Ovary (tissue), 7 donors: ENCODE measurements at regions not wholly inside any gene's neighbourhood (a gene's known extent, or its start where the extent isn't known, plus 50 kb on each side); places are given as distances from the start of the nearest gene placed in this dataset.

Source experiments
- DNase-seq, 5 donors: peaks; one replicate each; pipeline ENCODE4 v3.0.0-alpha.2; 2019 to 2020
- H3K27ac ChIP-seq, 2 donors: fragments of 200-600 bp; one replicate each; pipeline versions ENCODE4 v1.5.1 to v1.8.0; 2019 to 2022
- H3K27me3 ChIP-seq: fragments of 200-600 bp; one replicate; pipeline ENCODE4 v1.8.0; 2022
- H3K36me3 ChIP-seq: fragments of 200-600 bp; sonication (generic); one replicate; pipeline ENCODE4 v1.5.1; 2019
- H3K4me1 ChIP-seq: one replicate; pipeline ENCODE4 v1.8.1; 2013; ENCODE audit warnings: mild to moderate bottlenecking, moderate library complexity; ENCODE audit not compliant: insufficient read depth
- H3K4me3 ChIP-seq: fragments of 200-600 bp; sonication (generic); one replicate; pipeline ENCODE4 v1.5.1; 2017
- H3K9me3 ChIP-seq, 2 donors: fragments of 200-600 bp in 1 of 2; sonication (generic) in 1 of 2; one replicate each; pipeline versions ENCODE4 v1.5.1 to v1.8.1; 2013 to 2019; ENCODE audit warnings: mild to moderate bottlenecking in 1 of 2, moderate library complexity in 1 of 2
- EP300 ChIP-seq: sonication (generic); formaldehyde crosslinking; IDR thresholded peaks from one replicate; pipeline ENCODE4 v1.6.1; 2017; ENCODE audit warnings: antibody characterized with exemption
- POLR2A ChIP-seq: fragments of 450-650 bp; IDR thresholded peaks from one replicate; pipeline ENCODE4 v1.6.1; 2017; ENCODE audit warnings: antibody characterized with exemption, mild to moderate bottlenecking, moderate library complexity
- WGBS, 3 donors: extraction: QIAGEN DNeasy Blood & Tissue Kit in 1 of 3; methylation state at CpG; one replicate each; pipeline versions ENCODE4 v1.1.5 to v1.1.7; 2013 to 2017; 5-methylcytosine and 5-hydroxymethylcytosine counted together
- intact Hi-C, 4 donors: fragments of 100-400 bp; cut with DNase I; formaldehyde crosslinking; loops; one replicate each; pipeline versions ENCODE4 v1.11.0 to v1.15.1; 2022 to 2023
- TF ChIP-seq, protein P1 (sequence below), 3 donors: fragments of 450-650 bp in 2 of 3; fragments of 200-600 bp in 1 of 3; IDR thresholded peaks; one replicate each; pipeline versions ENCODE4 v1.5.1 to v1.8.0; 2016 to 2022; ENCODE audit warnings: antibody characterized with exemption in 3 of 3, mild to moderate bottlenecking in 1 of 3
- donor health status: DM: no; HTN: no; CAD: no; lungs with moderate emphysema.
- donor health status: DM: no; HTN: no; CAD: no.
- donor health status: Bipolar disorder and iron deficiency.
- donor health status: DM: no; HTN: no; CAD: no.
- donor health status: DM: yes; HTN: yes; CAD: no.

DNA sequence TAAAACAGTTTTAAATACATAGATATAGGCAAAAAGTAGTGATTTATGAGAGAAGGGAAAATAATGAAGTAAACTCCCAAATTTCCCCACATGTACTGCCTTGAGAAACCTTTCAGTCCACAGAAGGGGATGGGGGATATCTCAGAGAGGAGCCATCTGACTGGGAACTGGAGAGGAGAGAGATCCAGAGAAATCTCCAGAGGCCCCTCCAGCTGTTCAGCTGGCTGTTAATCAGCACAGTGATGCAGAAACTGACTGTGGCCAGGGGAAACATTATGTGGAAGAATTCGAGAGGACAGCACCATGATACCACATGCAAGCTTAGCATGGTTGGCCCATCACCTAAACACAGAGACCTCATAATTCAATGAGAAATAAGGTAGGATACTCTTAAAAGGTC lies 1165.9 kb upstream of the TMEM132C start:
- H3K4me3 ChIP-seq, result no peak overlapping the region
- WGBS, 3 donors, result 6 to 29% (median 27%) methylated on average over 1 of the region's 1 CpG

DNA sequence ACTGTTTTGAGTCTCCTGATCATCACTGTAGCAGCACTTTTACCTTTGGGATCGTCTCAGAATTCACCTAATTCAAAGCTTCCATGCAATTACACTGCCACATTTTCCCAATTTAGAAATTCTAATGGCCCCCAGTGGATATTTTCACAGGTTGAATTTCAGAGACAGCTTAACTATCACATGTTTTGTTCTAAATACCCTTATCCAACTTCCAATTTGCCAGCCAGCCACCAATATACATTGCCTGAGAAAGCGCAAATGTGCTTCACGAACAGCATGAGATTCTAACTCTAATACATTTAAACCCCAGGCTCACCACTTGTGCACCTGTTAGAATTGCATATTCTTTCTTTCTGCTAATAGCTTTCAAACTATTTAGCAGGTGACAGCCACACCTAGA lies 1160.9 kb upstream of the TMEM132C start:
- TF ChIP-seq EP300 (no peak), POLR2A (no peak)
- TF ChIP-seq, protein P1, sequence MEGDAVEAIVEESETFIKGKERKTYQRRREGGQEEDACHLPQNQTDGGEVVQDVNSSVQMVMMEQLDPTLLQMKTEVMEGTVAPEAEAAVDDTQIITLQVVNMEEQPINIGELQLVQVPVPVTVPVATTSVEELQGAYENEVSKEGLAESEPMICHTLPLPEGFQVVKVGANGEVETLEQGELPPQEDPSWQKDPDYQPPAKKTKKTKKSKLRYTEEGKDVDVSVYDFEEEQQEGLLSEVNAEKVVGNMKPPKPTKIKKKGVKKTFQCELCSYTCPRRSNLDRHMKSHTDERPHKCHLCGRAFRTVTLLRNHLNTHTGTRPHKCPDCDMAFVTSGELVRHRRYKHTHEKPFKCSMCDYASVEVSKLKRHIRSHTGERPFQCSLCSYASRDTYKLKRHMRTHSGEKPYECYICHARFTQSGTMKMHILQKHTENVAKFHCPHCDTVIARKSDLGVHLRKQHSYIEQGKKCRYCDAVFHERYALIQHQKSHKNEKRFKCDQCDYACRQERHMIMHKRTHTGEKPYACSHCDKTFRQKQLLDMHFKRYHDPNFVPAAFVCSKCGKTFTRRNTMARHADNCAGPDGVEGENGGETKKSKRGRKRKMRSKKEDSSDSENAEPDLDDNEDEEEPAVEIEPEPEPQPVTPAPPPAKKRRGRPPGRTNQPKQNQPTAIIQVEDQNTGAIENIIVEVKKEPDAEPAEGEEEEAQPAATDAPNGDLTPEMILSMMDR (IDR thresholded peaks at IDR 0.05), result no peak
- 87 to 89% (median 88%) methylated on average over 3 of the region's 3 CpGs for WGBS, 3 donors
- H3K36me3 ChIP-seq, result no peaks in the 10 kb centered on the region
- no peaks in the 10 kb centered on the region for H3K4me1 ChIP-seq
- no peak overlapping the region for H3K4me3 ChIP-seq
- no peaks in the 10 kb centered on the region for H3K27me3 ChIP-seq
- no peaks in the 10 kb centered on the region for H3K9me3 ChIP-seq
- no peak overlapping the region for H3K27ac ChIP-seq
- intact Hi-C loops, result no loop called here
- no peak for DNase-seq

More for the DNA sequence above, 1165.9 kb upstream of the TMEM132C start:
- TF ChIP-seq EP300 (no peak), POLR2A (no peak)
- TF ChIP-seq, protein P1 (IDR thresholded peaks at IDR 0.05), result no peak
- Histone ChIP-seq H3K27me3 (no peaks in the 10 kb centered on the region), H3K9me3 (no peaks in the 10 kb centered on the region), H3K4me1 (no peaks in the 10 kb centered on the region), H3K36me3 (no peaks in the 10 kb centered on the region), H3K27ac (no peak overlapping the region)
- no peak for DNase-seq
- intact Hi-C loops, result no loop called here

DNA sequence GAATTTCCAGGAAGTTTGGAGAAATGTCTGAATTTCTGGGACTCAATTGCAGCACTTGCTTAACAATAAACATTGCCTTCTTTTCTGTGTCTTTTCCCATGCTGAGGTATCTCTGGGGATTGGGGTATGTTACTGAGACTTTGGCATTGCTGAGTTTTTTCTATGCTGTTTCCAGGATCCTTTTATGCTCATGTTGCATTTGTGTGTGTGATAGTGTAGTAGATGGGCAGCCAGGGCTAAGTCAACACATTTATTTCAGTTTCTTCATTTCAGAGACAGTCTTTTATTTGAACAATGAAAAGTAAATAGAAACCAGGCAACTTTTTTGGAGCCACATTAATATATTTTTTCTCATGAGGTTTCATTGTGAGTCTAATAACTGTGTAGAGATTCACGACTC lies 1160.3 kb upstream of the TMEM132C start:
- no peak for DNase-seq
- no peaks in the 10 kb centered on the region for H3K9me3 ChIP-seq
- H3K4me3 ChIP-seq, result no peak overlapping the region
- intact Hi-C loops, result no loop called here
- no peaks in the 10 kb centered on the region for H3K36me3 ChIP-seq
- TF ChIP-seq, protein P1 (IDR thresholded peaks at IDR 0.05), result no peak
- TF ChIP-seq POLR2A, result no peak
- no peak for TF ChIP-seq EP300
- H3K4me1 ChIP-seq, result no peaks in the 10 kb centered on the region
- 75 to 93% (median 82%) methylated on average over 1 of the region's 1 CpG for WGBS, 3 donors
- H3K27ac ChIP-seq, result no peak overlapping the region
- no peaks in the 10 kb centered on the region for H3K27me3 ChIP-seq

DNA sequence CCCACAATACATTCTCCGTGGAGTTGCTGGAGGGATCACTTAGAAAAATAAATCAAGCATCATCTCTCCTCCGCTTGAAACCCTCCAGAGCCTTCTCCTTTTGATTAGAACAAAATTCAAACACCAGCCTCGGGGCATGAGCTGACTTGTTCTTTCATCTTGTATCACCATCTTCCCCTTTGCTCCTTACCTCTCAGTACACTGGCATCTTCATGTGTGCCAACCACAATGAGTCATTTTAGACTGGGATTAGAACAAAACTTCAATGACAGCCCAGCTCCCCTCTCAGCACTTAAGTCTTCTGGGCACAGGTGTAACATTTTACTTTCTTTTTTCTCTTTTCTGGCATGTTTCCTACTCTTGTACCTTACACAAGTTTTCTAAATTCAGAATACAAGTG lies 1159.2 kb upstream of the TMEM132C start:
- H3K4me3 ChIP-seq, result no peak overlapping the region
- no peak for DNase-seq
- H3K27me3 ChIP-seq, result no peaks in the 10 kb centered on the region
- H3K27ac ChIP-seq, result no peak overlapping the region
- no peaks in the 10 kb centered on the region for H3K9me3 ChIP-seq
- intact Hi-C loops, result no loop called here
- no peaks in the 10 kb centered on the region for H3K4me1 ChIP-seq
- no peak for TF ChIP-seq POLR2A
- TF ChIP-seq, protein P1 (IDR thresholded peaks at IDR 0.05), result no peak
- no peak for TF ChIP-seq EP300
- 68 to 84% (median 74%) methylated on average over 3 of the region's 3 CpGs for WGBS, 3 donors
- no peaks in the 10 kb centered on the region for H3K36me3 ChIP-seq
